AG10803 (cell line): ENCODE measurements at regions not wholly inside any gene's neighbourhood (a gene's known extent, or its start where the extent isn't known, plus 50 kb on each side); places are given as distances from the start of the nearest gene placed in this dataset.

ENCODE experiments used
- DNase-seq: peaks from one replicate; pipeline ENCODE4 v3.0.0; 2010; ENCODE audit warnings: low read depth
- H3K4me3 ChIP-seq: 2 replicates; pipeline ENCODE4 v1.5.1; 2011; ENCODE audit warnings: mild to moderate bottlenecking, low read length, control low read depth
- CTCF ChIP-seq: conservative IDR thresholded peaks from 2 replicates; pipeline ENCODE4 v1.5.1; 2011; ENCODE audit warnings: mild to moderate bottlenecking, low read length, control low read depth, inconsistent platforms

GRCh38 chr4:152117933-152118507, 357.2 kb upstream of the GATB start:
- TF ChIP-seq CTCF: no peak
- DNase-seq: no peak
- H3K4me3 ChIP-seq: no peak overlapping the region

- DNase-seq: no peak
- TF ChIP-seq CTCF: no peak
- H3K4me3 ChIP-seq: no peak overlapping the region
Observed at GRCh38 chr4:152117520-152117919, 356.7 kb upstream of the GATB start.

- H3K4me3 ChIP-seq: no peak overlapping the region
- TF ChIP-seq CTCF: no peak
- DNase-seq: no peak
Observed at GRCh38 chr4:152117054-152117453, 356.2 kb upstream of the GATB start.

- DNase-seq: no peak
- H3K4me3 ChIP-seq: no peak overlapping the region
- no peak for TF ChIP-seq CTCF
Observed at GRCh38 chr4:152115794-152116193, 355.0 kb upstream of the GATB start.

GRCh38 chr4:152115118-152115517, 354.3 kb upstream of the GATB start:
- no peak for TF ChIP-seq CTCF
- DNase-seq: no peak
- no peak overlapping the region for H3K4me3 ChIP-seq

- no peak overlapping the region for H3K4me3 ChIP-seq
- TF ChIP-seq CTCF: no peak
- DNase-seq: no peak
Observed at GRCh38 chr4:152114562-152114961, 353.8 kb upstream of the GATB start.

GRCh38 chr4:152112887-152113286, 352.1 kb upstream of the GATB start:
- DNase-seq: no peak
- no peak overlapping the region for H3K4me3 ChIP-seq
- no peak for TF ChIP-seq CTCF
